ENCODE measurements at regions not wholly inside any gene's neighbourhood (a gene's known extent, or its start where the extent isn't known, plus 50 kb on each side); places are given as distances from the start of the nearest gene placed in this dataset.
A peak's percentile ranks its signal among the peaks of the same experiment; 100 is the strongest.
"Not testable (repeated sequence)": the region's sequence is repeated elsewhere in the genome, so short reads cannot be mapped to it uniquely, and the experiment has no call there.

GRCh38 chr1:100597061-100597741, 59.3 kb downstream of the GPR88 start:
- DNase-seq = peak; percentile 97

GRCh38 chr1:100597784-100598183, 59.8 kb downstream of the GPR88 start:
- DNase-seq = peak; percentile 37

- not testable (repeated sequence) for DNase-seq
Observed at GRCh38 chr1:100600377-100600776, 62.4 kb downstream of the GPR88 start.

GRCh38 chr1:100602028-100602427, 64.1 kb downstream of the GPR88 start:
- DNase-seq = not testable (repeated sequence)

- DNase-seq = no peak
Observed at GRCh38 chr1:100604372-100604771, 66.4 kb downstream of the GPR88 start.

- peak; percentile 66 for DNase-seq
Observed at GRCh38 chr1:100606438-100606837, 68.5 kb downstream of the GPR88 start.

GRCh38 chr1:100607628-100608240, 69.8 kb downstream of the GPR88 start:
- DNase-seq = peak; percentile 68

GRCh38 chr1:100609849-100610248, 71.9 kb downstream of the GPR88 start:
- DNase-seq = no peak

GRCh38 chr1:100611086-100611485, 73.1 kb downstream of the GPR88 start:
- no peak for DNase-seq

GRCh38 chr1:100612540-100612939, 74.6 kb downstream of the GPR88 start:
- DNase-seq = no peak

GRCh38 chr1:100613817-100614559, 76.0 kb downstream of the GPR88 start:
- no peak for DNase-seq

- DNase-seq = no peak
Observed at GRCh38 chr1:100614570-100614969, 76.6 kb downstream of the GPR88 start.

- DNase-seq = no peak
Observed at GRCh38 chr1:100615686-100616085, 77.7 kb downstream of the GPR88 start.

- DNase-seq = no peak
Observed at GRCh38 chr1:100616121-100616621, 78.2 kb downstream of the GPR88 start.

- peak; percentile 98 for DNase-seq
Observed at GRCh38 chr1:100622037-100622436, 84.1 kb downstream of the GPR88 start.

GRCh38 chr1:100622506-100622905, 84.6 kb downstream of the GPR88 start:
- DNase-seq = no peak

- DNase-seq = peak; percentile 80
Observed at GRCh38 chr1:100622966-100623762, 85.2 kb downstream of the GPR88 start.

GRCh38 chr1:100624886-100625610, 87.1 kb downstream of the GPR88 start:
- DNase-seq = no peak

GRCh38 chr1:100626397-100626796, 88.5 kb downstream of the GPR88 start:
- DNase-seq = no peak

- peak; percentile 84 for DNase-seq
Observed at GRCh38 chr1:100627054-100627716, 89.2 kb downstream of the GPR88 start.

- peak; percentile 24 for DNase-seq
Observed at GRCh38 chr1:100627936-100628335, 90.0 kb downstream of the GPR88 start.

GRCh38 chr1:100628631-100629081, 90.7 kb downstream of the GPR88 start:
- DNase-seq = peak; percentile 52

Measured in fibroblast of skin of right quadriceps (primary cell).